H9 (cell line): ENCODE measurements at regions not wholly inside any gene's neighbourhood (a gene's known extent, or its start where the extent isn't known, plus 50 kb on each side); places are given as distances from the start of the nearest gene placed in this dataset.

Experiments
- DNase-seq: peaks from one replicate; pipeline ENCODE4 v3.0.0-alpha.2; 2017
- H2AFZ ChIP-seq: one replicate; pipeline ENCODE4 v1.6.1; 2013; ENCODE audit warnings: mild to moderate bottlenecking, low read length, control low read depth, moderate library complexity
- H2AK5ac ChIP-seq: 2 replicates; pipeline ENCODE4 v1.6.1; 2013; ENCODE audit warnings: low read length, control low read depth, mixed read lengths; ENCODE audit not compliant: insufficient read length
- H2BK120ac ChIP-seq: one replicate; pipeline ENCODE4 v1.6.1; 2013; ENCODE audit warnings: low read depth, mild to moderate bottlenecking, low read length, control low read depth, inconsistent platforms; ENCODE audit not compliant: poor library complexity, severe bottlenecking
- H2BK12ac ChIP-seq: 2 replicates; pipeline ENCODE4 v1.6.1; 2013; ENCODE audit warnings: low read length, control low read depth, mixed read lengths, low read depth; ENCODE audit not compliant: insufficient read length
- H2BK15ac ChIP-seq: 2 replicates; pipeline ENCODE4 v1.6.1; 2013; ENCODE audit warnings: low read depth, low read length, control low read depth
- H2BK20ac ChIP-seq: one replicate; pipeline ENCODE4 v1.6.1; 2013; ENCODE audit warnings: low read depth, mild to moderate bottlenecking, low read length, control low read depth, inconsistent platforms; ENCODE audit not compliant: poor library complexity, severe bottlenecking
- H2BK5ac ChIP-seq: 2 replicates; pipeline ENCODE4 v1.6.1; 2013; ENCODE audit warnings: low read length, control low read depth, mixed read lengths; ENCODE audit not compliant: insufficient read length
- H3K14ac ChIP-seq: 2 replicates; pipeline ENCODE4 v1.6.1; 2013; ENCODE audit warnings: low read length, control low read depth; ENCODE audit not compliant: insufficient read depth
- H3K18ac ChIP-seq: 2 replicates; pipeline ENCODE4 v1.6.1; 2013; ENCODE audit warnings: low read depth, mild to moderate bottlenecking, mixed read lengths, low read length, control low read depth; ENCODE audit not compliant: insufficient read length
- H3K23ac ChIP-seq: 2 replicates; pipeline ENCODE4 v1.6.1; 2013; ENCODE audit warnings: low read length, control low read depth, mixed read lengths, low read depth; ENCODE audit not compliant: insufficient read length
- H3K23me2 ChIP-seq: 2 replicates; pipeline ENCODE4 v1.6.1; 2013; ENCODE audit warnings: low read depth, mild to moderate bottlenecking, mixed read lengths, low read length, control low read depth; ENCODE audit not compliant: insufficient read length, poor library complexity, severe bottlenecking
- H3K27ac ChIP-seq: 2 replicates; pipeline ENCODE4 v1.5.1; 2013; ENCODE audit warnings: low read length, control low read depth, mixed read lengths, low read depth; ENCODE audit not compliant: insufficient read length
- H3K27me3 ChIP-seq: 2 replicates; pipeline ENCODE4 v1.6.1; 2013; ENCODE audit warnings: low read length, control low read depth, inconsistent platforms; ENCODE audit not compliant: insufficient read depth
- H3K4ac ChIP-seq: 2 replicates; pipeline ENCODE4 v1.6.1; 2013; ENCODE audit warnings: low read depth, mild to moderate bottlenecking, control low read depth, inconsistent platforms, low read length, moderate library complexity
- H3K4me1 ChIP-seq: 2 replicates; pipeline ENCODE4 v1.6.1; 2013; ENCODE audit warnings: low read length, control low read depth, inconsistent platforms; ENCODE audit not compliant: insufficient read depth
- H3K4me2 ChIP-seq: 2 replicates; pipeline ENCODE4 v1.6.1; 2013; ENCODE audit warnings: low read length, control low read depth, mixed read lengths; ENCODE audit not compliant: insufficient read length, insufficient read depth
- H3K56ac ChIP-seq: 2 replicates; pipeline ENCODE4 v1.6.1; 2013; ENCODE audit warnings: low read depth, mild to moderate bottlenecking, mixed read lengths, low read length, control low read depth; ENCODE audit not compliant: insufficient read length
- H3K79me1 ChIP-seq: 2 replicates; pipeline ENCODE4 v1.6.1; 2013; ENCODE audit warnings: low read depth, mild to moderate bottlenecking, moderate library complexity, low read length, control low read depth, inconsistent platforms; ENCODE audit not compliant: insufficient read depth, poor library complexity, severe bottlenecking
- H3K79me2 ChIP-seq: 2 replicates; pipeline ENCODE4 v1.6.1; 2013; ENCODE audit warnings: low read length, control low read depth, inconsistent platforms; ENCODE audit not compliant: insufficient read depth
- H3K9ac ChIP-seq: 2 replicates; pipeline ENCODE4 v1.6.1; 2013; ENCODE audit warnings: low read length, control low read depth, mixed read lengths; ENCODE audit not compliant: insufficient read length; ENCODE audit errors: extremely low read depth
- H3K9me3 ChIP-seq: one replicate; pipeline ENCODE4 v1.6.1; 2013; ENCODE audit warnings: low read depth, low read length, inconsistent platforms; ENCODE audit not compliant: control insufficient read depth
- H3T11ph ChIP-seq: one replicate; pipeline ENCODE4 v1.6.1; 2013; ENCODE audit warnings: mild to moderate bottlenecking, low read length, control low read depth, inconsistent platforms
- H4K20me1 ChIP-seq: one replicate; pipeline ENCODE4 v1.6.1; 2013; ENCODE audit not compliant: control insufficient read depth, insufficient read length, insufficient read depth
- H4K5ac ChIP-seq: 2 replicates; pipeline ENCODE4 v1.6.1; 2013; ENCODE audit warnings: low read depth, mild to moderate bottlenecking, mixed read lengths, low read length, control low read depth; ENCODE audit not compliant: insufficient read length
- H4K8ac ChIP-seq: replicated peaks from 2 replicates; pipeline ENCODE4 v1.6.1; 2013; ENCODE audit warnings: low read length, control low read depth, mixed read lengths, low read depth; ENCODE audit not compliant: insufficient read length
- H4K91ac ChIP-seq: 2 replicates; pipeline ENCODE4 v1.6.1; 2013; ENCODE audit warnings: low read depth, mild to moderate bottlenecking, moderate library complexity, mixed read lengths, low read length, control low read depth; ENCODE audit not compliant: insufficient read length
- H3K27ac Mint-ChIP-seq, 3 experiments: 2 replicates in 2 of 3; 3 replicates in 1 of 3; pipeline ENCODE4 v1.8.0; 2020 to 2021; ENCODE audit warnings: mixed read lengths in 3 of 3, mild to moderate bottlenecking in 1 of 3, moderate library complexity in 1 of 3
- H3K27me3 Mint-ChIP-seq: 2 replicates; pipeline ENCODE4 v1.8.0; 2021; ENCODE audit warnings: low read depth, mild to moderate bottlenecking, moderate library complexity, mixed read lengths
- H3K36me3 Mint-ChIP-seq, 3 experiments: 2 replicates in 2 of 3; 3 replicates in 1 of 3; pipeline ENCODE4 v1.8.0; 2020 to 2021; ENCODE audit warnings: low read depth in 3 of 3, mixed read lengths in 3 of 3; ENCODE audit not compliant: insufficient read depth in 1 of 3
- H3K4me1 Mint-ChIP-seq, 2 experiments: 2 replicates each; pipeline ENCODE4 v1.8.0; 2020; ENCODE audit warnings: mixed read lengths in 2 of 2
- H3K4me3 Mint-ChIP-seq, 2 experiments: 2 replicates in 1 of 2; 3 replicates in 1 of 2; pipeline ENCODE4 v1.8.0; 2020 to 2021; ENCODE audit warnings: mild to moderate bottlenecking in 2 of 2, mixed read lengths in 2 of 2, moderate library complexity in 1 of 2
- H3K9me3 Mint-ChIP-seq, 2 experiments: 2 replicates in 1 of 2; 3 replicates in 1 of 2; pipeline ENCODE4 v1.8.0; 2020; ENCODE audit warnings: mild to moderate bottlenecking in 2 of 2, mixed read lengths in 2 of 2, moderate library complexity in 1 of 2
- CTCF ChIP-seq: fragments of 200-600 bp; sonication (generic); conservative IDR thresholded peaks from 3 replicates; pipeline ENCODE4 v1.8.0; 2021; ENCODE audit warnings: antibody characterized with exemption, mild to moderate bottlenecking

DNA sequence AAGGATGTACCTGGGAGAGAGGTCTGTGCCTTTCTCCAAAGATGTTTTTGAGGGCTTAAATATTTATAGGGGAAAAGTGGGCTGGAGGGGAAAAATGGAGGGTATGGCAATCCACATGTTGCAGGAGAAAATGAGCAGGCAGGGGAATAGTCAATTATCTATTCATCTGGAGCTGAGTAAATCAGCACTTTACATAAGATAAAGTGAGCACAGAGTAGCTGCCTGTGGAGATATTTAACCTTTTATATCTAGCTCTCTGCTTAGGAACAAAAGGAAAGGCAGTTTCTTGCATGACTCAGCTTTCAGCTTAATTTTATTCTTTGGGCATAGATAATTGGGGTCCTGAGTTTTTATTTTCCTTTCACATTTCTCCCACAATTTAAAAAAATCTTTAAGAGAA, 93.6 kb upstream of the NPY2R start:
- peaks cover 24 to 62% (median 33%) of the 10 kb centered on the region in 3 experiments for H3K36me3 Mint-ChIP-seq

More for the DNA sequence above, 93.6 kb upstream of the NPY2R start:
- no peak overlapping the region for H4K8ac ChIP-seq
- no peak overlapping the region for H3K14ac ChIP-seq
- peaks cover 17% of the 10 kb centered on the region for H3K9me3 ChIP-seq
- no peak overlapping the region for H3K27ac ChIP-seq
- Mint-ChIP-seq H3K9me3 (peaks cover 60 to 66% of the 10 kb centered on the region in 2 experiments), H3K27me3 (peaks cover 3% of the 10 kb centered on the region), H3K4me3 (no peak overlapping the region), H3K27ac (no peak overlapping the region), H3K4me1 (peaks cover 0 to 7% of the 10 kb centered on the region in 2 experiments; a peak in 1 of 4 replicates)
- no peaks in the 10 kb centered on the region for H3K4me1 ChIP-seq
- no peak for TF ChIP-seq CTCF
- no peak overlapping the region for H2BK5ac ChIP-seq
- H3K9ac ChIP-seq, result no peak overlapping the region
- no peaks in the 10 kb centered on the region for H3K23me2 ChIP-seq
- no peak overlapping the region for H3K23ac ChIP-seq
- no peak overlapping the region for H2BK15ac ChIP-seq
- H4K91ac ChIP-seq, result no peak overlapping the region
- H2BK20ac ChIP-seq, result no peak overlapping the region
- DNase-seq, result no peak
- H3K4ac ChIP-seq, result no peak overlapping the region
- no peak overlapping the region for H2BK120ac ChIP-seq
- H2AFZ ChIP-seq, result no peak overlapping the region
- H3K18ac ChIP-seq, result no peak overlapping the region
- H2AK5ac ChIP-seq, result no peak overlapping the region
- H3K79me1 ChIP-seq, result no peaks in the 10 kb centered on the region
- H3K4me2 ChIP-seq, result no peak overlapping the region
- no peak overlapping the region for H2BK12ac ChIP-seq
- H3K79me2 ChIP-seq, result no peaks in the 10 kb centered on the region
- no peaks in the 10 kb centered on the region for H4K20me1 ChIP-seq
- H3T11ph ChIP-seq, result no peak overlapping the region
- no peak overlapping the region for H3K56ac ChIP-seq
- H4K5ac ChIP-seq, result no peak overlapping the region
- no peaks in the 10 kb centered on the region for H3K27me3 ChIP-seq
